ENCODE measurements at regions not wholly inside any gene's neighbourhood (a gene's known extent, or its start where the extent isn't known, plus 50 kb on each side); places are given as distances from the start of the nearest gene placed in this dataset.
"Not testable (repeated sequence)": the region's sequence is repeated elsewhere in the genome, so short reads cannot be mapped to it uniquely, and the experiment has no call there.

GRCh38 chr2:111497270-111497669 lies 376.6 kb downstream of the BCL2L11 start:
- H3K23ac ChIP-seq (ENCODE audit: low read length); H3K4me3 ChIP-seq (ENCODE audit: low read length); H2BK15ac ChIP-seq (replicated peaks; ENCODE audit: low read depth); H3K79me1 ChIP-seq (ENCODE audit: low read length); H4K8ac ChIP-seq (ENCODE audit: low read depth, low read length); H3K27ac ChIP-seq (ENCODE audit: low read depth, low read length); H3K4me1 ChIP-seq (ENCODE audit: control insufficient read depth, low read depth, low read length); H3K27me3 ChIP-seq (ENCODE audit: insufficient read depth, low read length, poor library complexity); H3K4ac ChIP-seq (ENCODE audit: low read depth, low read length); H4K5ac ChIP-seq (ENCODE audit: low read length); H3K18ac ChIP-seq (ENCODE audit: low read length); H3K36me3 ChIP-seq (ENCODE audit: control insufficient read depth, insufficient read depth, low read length); H3K79me2 ChIP-seq (ENCODE audit: control insufficient read depth, insufficient read depth, low read length); H2AK5ac ChIP-seq (ENCODE audit: low read length); H3K4me2 ChIP-seq (ENCODE audit: low read length); H2BK5ac ChIP-seq (ENCODE audit: low read length); H2BK120ac ChIP-seq (ENCODE audit: low read depth, low read length); H3K9ac ChIP-seq (ENCODE audit: low read length); H3K56ac ChIP-seq (ENCODE audit: low read length); DNase-seq: not testable (repeated sequence)
- WGBS (ENCODE audit: extremely low coverage, insufficient coverage, low lambda C conversion rate), result no CpG with 5 or more reads among the region's 2 CpGs

GRCh38 chr2:111500536-111501062 lies 379.9 kb downstream of the BCL2L11 start:
- not testable (repeated sequence) for H2BK5ac ChIP-seq (ENCODE audit: low read length); H3K36me3 ChIP-seq (ENCODE audit: control insufficient read depth, insufficient read depth, low read length); H2BK15ac ChIP-seq (replicated peaks; ENCODE audit: low read depth); DNase-seq; H3K56ac ChIP-seq (ENCODE audit: low read length); H3K27me3 ChIP-seq (ENCODE audit: insufficient read depth, low read length, poor library complexity); H3K18ac ChIP-seq (ENCODE audit: low read length); H3K27ac ChIP-seq (ENCODE audit: low read depth, low read length); H2BK120ac ChIP-seq (ENCODE audit: low read depth, low read length); H2AK5ac ChIP-seq (ENCODE audit: low read length); H3K4me2 ChIP-seq (ENCODE audit: low read length); H3K79me1 ChIP-seq (ENCODE audit: low read length); H3K4me1 ChIP-seq (ENCODE audit: control insufficient read depth, low read depth, low read length); H4K5ac ChIP-seq (ENCODE audit: low read length); H4K8ac ChIP-seq (ENCODE audit: low read depth, low read length); H3K9ac ChIP-seq (ENCODE audit: low read length); H3K23ac ChIP-seq (ENCODE audit: low read length); H3K4me3 ChIP-seq (ENCODE audit: low read length); H3K4ac ChIP-seq (ENCODE audit: low read depth, low read length); H3K79me2 ChIP-seq (ENCODE audit: control insufficient read depth, insufficient read depth, low read length)
- no CpG with 5 or more reads among the region's 3 CpGs for WGBS (ENCODE audit: extremely low coverage, insufficient coverage, low lambda C conversion rate)

DNA sequence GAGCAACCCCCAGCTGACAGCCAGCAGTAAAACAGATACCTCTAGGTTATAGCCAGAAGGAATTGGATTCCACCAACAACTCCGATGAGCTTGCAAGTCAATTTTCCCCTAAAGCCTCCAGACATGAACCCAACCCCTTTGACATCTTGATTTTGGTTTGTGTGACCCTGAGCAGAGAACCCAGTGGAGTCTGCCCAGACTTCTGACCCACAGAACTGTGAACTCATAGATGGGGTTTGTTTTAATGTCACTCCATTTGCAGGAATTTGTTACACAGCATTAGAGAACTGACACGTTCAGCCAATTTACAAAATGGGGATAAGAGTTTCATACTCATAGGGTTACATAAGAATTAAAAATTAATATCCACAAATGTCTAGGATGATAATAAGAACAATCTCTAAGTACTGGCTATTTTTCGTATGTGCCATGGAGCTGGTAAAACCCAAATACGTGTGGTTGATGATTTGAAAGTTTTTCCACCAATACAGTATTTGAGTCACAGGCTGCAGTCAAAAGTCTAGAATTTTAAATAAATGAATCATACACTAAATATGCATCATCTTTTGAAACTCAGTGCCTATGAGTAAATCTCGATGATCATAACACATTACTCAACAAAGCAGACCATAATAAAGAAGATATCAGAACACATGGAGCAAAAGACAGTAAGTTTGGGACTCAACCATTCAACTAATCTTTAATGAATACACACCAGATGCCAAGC lies 380.0 kb downstream of the ANAPC1 start:
- H3K27me3 ChIP-seq (ENCODE audit: insufficient read depth, low read length, poor library complexity); H3K23ac ChIP-seq (ENCODE audit: low read length); H3K18ac ChIP-seq (ENCODE audit: low read length); H3K56ac ChIP-seq (ENCODE audit: low read length); H3K79me2 ChIP-seq (ENCODE audit: control insufficient read depth, insufficient read depth, low read length); H3K27ac ChIP-seq (ENCODE audit: low read depth, low read length); H3K4me2 ChIP-seq (ENCODE audit: low read length); H2BK120ac ChIP-seq (ENCODE audit: low read depth, low read length); H2BK15ac ChIP-seq (replicated peaks; ENCODE audit: low read depth); H3K4ac ChIP-seq (ENCODE audit: low read depth, low read length); H3K9ac ChIP-seq (ENCODE audit: low read length); H2BK5ac ChIP-seq (ENCODE audit: low read length); H2AK5ac ChIP-seq (ENCODE audit: low read length); H4K8ac ChIP-seq (ENCODE audit: low read depth, low read length); H3K4me1 ChIP-seq (ENCODE audit: control insufficient read depth, low read depth, low read length); H3K79me1 ChIP-seq (ENCODE audit: low read length); H3K36me3 ChIP-seq (ENCODE audit: control insufficient read depth, insufficient read depth, low read length); H3K4me3 ChIP-seq (ENCODE audit: low read length); DNase-seq; H4K5ac ChIP-seq (ENCODE audit: low read length): not testable (repeated sequence)
- WGBS (ENCODE audit: extremely low coverage, insufficient coverage, low lambda C conversion rate), result no CpG with 5 or more reads among the region's 5 CpGs

- not testable (repeated sequence) for H3K27ac ChIP-seq (ENCODE audit: low read depth, low read length); H3K36me3 ChIP-seq (ENCODE audit: control insufficient read depth, insufficient read depth, low read length); H3K79me2 ChIP-seq (ENCODE audit: control insufficient read depth, insufficient read depth, low read length); H3K27me3 ChIP-seq (ENCODE audit: insufficient read depth, low read length, poor library complexity); H3K4me2 ChIP-seq (ENCODE audit: low read length); H4K5ac ChIP-seq (ENCODE audit: low read length); H4K8ac ChIP-seq (ENCODE audit: low read depth, low read length); H3K23ac ChIP-seq (ENCODE audit: low read length); H3K18ac ChIP-seq (ENCODE audit: low read length); H2BK120ac ChIP-seq (ENCODE audit: low read depth, low read length); H2AK5ac ChIP-seq (ENCODE audit: low read length); H3K9ac ChIP-seq (ENCODE audit: low read length); H3K4me3 ChIP-seq (ENCODE audit: low read length); H3K4ac ChIP-seq (ENCODE audit: low read depth, low read length); H2BK5ac ChIP-seq (ENCODE audit: low read length); H3K79me1 ChIP-seq (ENCODE audit: low read length); DNase-seq; H3K4me1 ChIP-seq (ENCODE audit: control insufficient read depth, low read depth, low read length); H3K56ac ChIP-seq (ENCODE audit: low read length); H2BK15ac ChIP-seq (replicated peaks; ENCODE audit: low read depth)
- WGBS (ENCODE audit: extremely low coverage, insufficient coverage, low lambda C conversion rate), result no CpG with 5 or more reads among the region's 2 CpGs
Measured at GRCh38 chr2:111504571-111504942, 379.4 kb downstream of the ANAPC1 start.

DNA sequence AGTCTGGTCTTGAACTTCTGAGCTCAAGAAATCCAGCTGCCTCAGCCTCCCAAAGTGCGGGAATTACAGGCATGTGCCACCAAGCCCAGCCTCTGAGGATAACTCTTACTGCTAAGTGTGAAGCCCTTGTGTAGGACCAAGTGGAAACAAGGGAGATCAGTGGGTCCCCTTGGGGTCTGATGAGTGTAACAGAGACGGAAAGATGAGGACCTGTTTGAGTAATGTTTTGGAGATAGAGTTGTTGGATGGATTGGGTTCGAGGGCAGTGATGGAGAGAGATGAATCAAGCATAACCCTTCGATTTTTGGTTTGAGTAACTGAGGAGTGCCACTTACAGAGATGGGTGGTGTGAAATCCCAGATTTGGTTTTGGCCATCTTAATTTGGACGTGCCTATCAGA lies 378.7 kb downstream of the ANAPC1 start:
- not testable (repeated sequence) for H3K27me3 ChIP-seq (ENCODE audit: insufficient read depth, low read length, poor library complexity); H3K36me3 ChIP-seq (ENCODE audit: control insufficient read depth, insufficient read depth, low read length); H4K5ac ChIP-seq (ENCODE audit: low read length); H3K56ac ChIP-seq (ENCODE audit: low read length); H4K8ac ChIP-seq (ENCODE audit: low read depth, low read length); H2BK5ac ChIP-seq (ENCODE audit: low read length); H3K9ac ChIP-seq (ENCODE audit: low read length); H3K18ac ChIP-seq (ENCODE audit: low read length); H2AK5ac ChIP-seq (ENCODE audit: low read length); H3K4ac ChIP-seq (ENCODE audit: low read depth, low read length); H2BK120ac ChIP-seq (ENCODE audit: low read depth, low read length); H2BK15ac ChIP-seq (replicated peaks; ENCODE audit: low read depth); H3K27ac ChIP-seq (ENCODE audit: low read depth, low read length); H3K23ac ChIP-seq (ENCODE audit: low read length); H3K79me1 ChIP-seq (ENCODE audit: low read length); H3K4me2 ChIP-seq (ENCODE audit: low read length); H3K79me2 ChIP-seq (ENCODE audit: control insufficient read depth, insufficient read depth, low read length); H3K4me1 ChIP-seq (ENCODE audit: control insufficient read depth, low read depth, low read length); DNase-seq; H3K4me3 ChIP-seq (ENCODE audit: low read length)
- WGBS (ENCODE audit: extremely low coverage, insufficient coverage, low lambda C conversion rate), result no CpG with 5 or more reads among the region's 5 CpGs

DNA sequence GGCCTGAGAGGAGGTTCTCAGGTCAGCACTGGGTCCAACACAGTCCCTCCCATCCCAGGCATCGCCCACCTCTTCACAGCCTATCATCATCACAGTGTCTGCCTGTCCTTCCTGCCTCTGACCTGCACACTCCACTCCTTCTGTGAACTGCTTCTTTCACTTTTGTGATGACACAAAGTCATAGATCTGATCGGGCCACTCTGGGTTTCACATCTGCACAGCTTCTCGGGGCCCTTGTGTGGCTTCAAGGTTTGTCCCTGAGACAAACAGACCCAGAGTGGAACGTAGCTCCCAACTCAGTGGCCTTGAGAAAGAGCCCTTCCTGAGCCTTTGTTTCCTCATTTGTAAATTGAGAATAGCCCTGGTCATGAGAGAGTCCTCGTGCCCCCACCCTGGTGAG lies 377.1 kb downstream of the ANAPC1 start:
- H3K27me3 ChIP-seq (ENCODE audit: insufficient read depth, low read length, poor library complexity); H3K4me1 ChIP-seq (ENCODE audit: control insufficient read depth, low read depth, low read length); H3K18ac ChIP-seq (ENCODE audit: low read length); H2BK5ac ChIP-seq (ENCODE audit: low read length); H3K4me2 ChIP-seq (ENCODE audit: low read length); H2AK5ac ChIP-seq (ENCODE audit: low read length); H2BK120ac ChIP-seq (ENCODE audit: low read depth, low read length); H3K9ac ChIP-seq (ENCODE audit: low read length); H3K79me2 ChIP-seq (ENCODE audit: control insufficient read depth, insufficient read depth, low read length); H3K79me1 ChIP-seq (ENCODE audit: low read length); H4K8ac ChIP-seq (ENCODE audit: low read depth, low read length); H2BK15ac ChIP-seq (replicated peaks; ENCODE audit: low read depth); H3K4me3 ChIP-seq (ENCODE audit: low read length); H3K4ac ChIP-seq (ENCODE audit: low read depth, low read length); DNase-seq; H3K56ac ChIP-seq (ENCODE audit: low read length); H3K27ac ChIP-seq (ENCODE audit: low read depth, low read length); H4K5ac ChIP-seq (ENCODE audit: low read length); H3K23ac ChIP-seq (ENCODE audit: low read length); H3K36me3 ChIP-seq (ENCODE audit: control insufficient read depth, insufficient read depth, low read length): not testable (repeated sequence)
- whole genome bisulfite sequencing (ENCODE audit: extremely low coverage, insufficient coverage, low lambda C conversion rate), result no CpG with 5 or more reads among the region's 5 CpGs
